HL-60 (cell line): ENCODE measurements at regions not wholly inside any gene's neighbourhood (a gene's known extent, or its start where the extent isn't known, plus 50 kb on each side); places are given as distances from the start of the nearest gene placed in this dataset.

Experiments used
- DNase-seq, 2 experiments: peaks; one replicate each; pipeline ENCODE4 v3.0.0-alpha.2; 2010 to 2020; ENCODE audit warnings: low read depth in 1 of 2, low spot score in 1 of 2
- H3K27ac ChIP-seq: fragments of 250-450 bp; sonication (Bioruptor Pico); replicated peaks from 2 replicates; pipeline ENCODE4 v1.5.1; 2020; ENCODE audit warnings: mild to moderate bottlenecking, moderate library complexity
- H3K27me3 ChIP-seq: fragments of 250-450 bp; sonication (Bioruptor Pico); 2 replicates; pipeline ENCODE4 v1.5.1; 2021; ENCODE audit warnings: mild to moderate bottlenecking, moderate library complexity; ENCODE audit not compliant: insufficient read depth, poor library complexity, severe bottlenecking
- H3K4me3 ChIP-seq: replicated peaks from 2 replicates; pipeline ENCODE4 v1.5.1; 2011; ENCODE audit warnings: mild to moderate bottlenecking, control low read depth, low read length; ENCODE audit not compliant: insufficient read depth
- CTCF ChIP-seq: IDR thresholded peaks from one replicate; pipeline ENCODE4 v1.5.1; 2011; ENCODE audit warnings: low read length, control low read depth, inconsistent platforms; ENCODE audit not compliant: insufficient read depth
- GABPA ChIP-seq: IDR thresholded peaks from 2 replicates; pipeline ENCODE4 v1.6.1; 2012; ENCODE audit warnings: low read depth
- POLR2AphosphoS5 ChIP-seq: IDR thresholded peaks from 2 replicates; pipeline ENCODE4 v1.6.1; 2012; ENCODE audit warnings: low read depth
- REST ChIP-seq: IDR thresholded peaks from 2 replicates; pipeline ENCODE4 v1.6.1; 2012; ENCODE audit warnings: low read depth; ENCODE audit not compliant: insufficient replicate concordance
- SPI1 ChIP-seq: IDR thresholded peaks from 2 replicates; pipeline ENCODE4 v1.6.1; 2012; ENCODE audit warnings: low read depth, mild to moderate bottlenecking, borderline replicate concordance

GRCh38 chr5:155921621-155922020, 405.3 kb upstream of the SGCD start:
- TF ChIP-seq REST (no peak), POLR2AphosphoS5 (no peak)
- H3K27me3 ChIP-seq, result no peaks in the 10 kb centered on the region
- H3K4me3 ChIP-seq, result no peak overlapping the region
- no peak overlapping the region for H3K27ac ChIP-seq
- DNase-seq, result no peak

DNA sequence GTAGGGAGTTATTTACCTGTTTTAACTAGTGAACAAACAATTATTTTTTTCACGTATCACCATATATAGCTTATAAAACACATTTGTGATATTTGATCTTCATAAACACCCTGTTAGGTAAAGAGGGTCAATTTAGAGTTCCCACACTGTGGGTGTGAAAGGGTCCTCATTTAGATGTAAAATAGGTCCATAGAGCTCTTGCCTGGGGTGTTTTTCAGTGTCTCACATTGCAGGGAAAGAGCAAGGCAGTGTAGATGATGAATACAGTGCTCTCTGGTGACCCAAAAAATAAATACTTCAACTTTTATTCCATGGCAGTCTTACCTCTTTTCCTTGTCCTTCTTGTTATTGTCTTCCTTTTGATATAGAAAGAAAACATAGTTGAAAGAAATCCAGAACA, 403.2 kb upstream of the SGCD start:
- Histone ChIP-seq H3K27ac (no peak overlapping the region), H3K27me3 (no peaks in the 10 kb centered on the region), H3K4me3 (no peak overlapping the region)
- TF ChIP-seq POLR2AphosphoS5, result no peak
- TF ChIP-seq GABPA, result no peak
- no peak for TF ChIP-seq SPI1
- no peak for TF ChIP-seq REST
- no peak for TF ChIP-seq CTCF
- no peak for DNase-seq

GRCh38 chr5:155926031-155926430, 400.9 kb upstream of the SGCD start:
- H3K4me3 ChIP-seq, result no peak overlapping the region
- DNase-seq, result no peak
- H3K27me3 ChIP-seq, result no peaks in the 10 kb centered on the region
- TF ChIP-seq CTCF (no peak), SPI1 (no peak), POLR2AphosphoS5 (no peak), GABPA (no peak), REST (no peak)
- no peak overlapping the region for H3K27ac ChIP-seq

DNA sequence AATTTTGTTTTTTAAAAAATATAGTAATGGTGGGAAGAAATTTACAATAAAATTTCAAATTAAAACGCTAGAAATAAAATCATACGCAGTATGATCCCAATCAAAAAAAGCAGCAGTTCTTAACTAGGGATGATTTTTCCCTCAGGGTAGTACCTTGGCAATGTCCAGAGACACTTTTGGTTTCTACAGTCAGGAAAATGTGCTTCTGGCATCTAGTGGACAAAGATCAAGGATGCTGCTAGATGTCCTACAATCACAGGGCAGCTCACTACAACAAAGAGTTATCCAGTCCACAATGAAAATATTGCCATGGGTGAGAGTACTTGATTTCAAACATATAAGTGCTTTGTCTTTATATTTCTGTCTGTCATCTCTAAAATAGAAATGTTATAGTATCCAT, 400.2 kb upstream of the SGCD start:
- no peak overlapping the region for H3K27ac ChIP-seq
- no peak for DNase-seq
- H3K27me3 ChIP-seq, result no peaks in the 10 kb centered on the region
- TF ChIP-seq CTCF (no peak), SPI1 (no peak)
- no peak overlapping the region for H3K4me3 ChIP-seq
